ENCODE measurements at regions not wholly inside any gene's neighbourhood (a gene's known extent, or its start where the extent isn't known, plus 50 kb on each side); places are given as distances from the start of the nearest gene placed in this dataset.
A peak's percentile ranks its signal among the peaks of the same experiment; 100 is the strongest.

DNA sequence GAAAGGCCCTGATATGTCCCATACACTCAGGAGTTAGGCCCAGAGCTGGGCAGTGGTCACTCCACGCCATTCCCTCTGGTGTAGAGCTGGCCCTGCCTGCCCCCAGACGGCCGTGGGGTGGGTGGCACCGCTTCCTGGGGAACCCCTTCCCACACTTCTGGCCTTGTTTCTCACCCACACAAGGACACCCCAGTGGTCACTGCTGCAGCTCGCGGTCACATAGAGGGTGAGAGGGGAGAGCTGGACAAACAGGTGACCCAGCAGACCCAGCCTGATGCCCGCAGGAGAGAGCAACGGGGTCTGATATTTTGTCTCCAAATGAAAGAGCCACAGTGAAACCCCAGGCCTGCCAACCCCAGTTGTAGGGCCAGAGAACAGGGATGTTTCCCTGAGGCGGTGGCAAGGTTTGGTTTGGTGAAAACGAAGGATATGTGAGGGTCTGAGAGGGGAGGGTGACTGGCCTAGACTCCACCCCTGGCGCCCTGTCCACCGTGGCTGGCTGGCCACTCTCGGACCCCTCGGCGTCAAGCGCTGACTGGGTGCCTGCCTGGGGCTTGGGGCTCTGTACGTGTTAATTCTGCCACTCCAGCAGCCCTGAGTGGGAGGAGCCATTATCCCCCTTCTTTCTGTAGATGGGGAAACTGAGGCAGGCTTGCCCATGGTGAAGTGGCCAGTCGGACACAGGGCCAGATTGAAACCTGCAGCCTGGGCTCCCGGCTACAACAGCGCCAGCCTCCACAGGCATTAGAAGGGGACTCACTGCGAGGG, 71.0 kb upstream of the PPARA start:
- DNase-seq, result no peak

DNA sequence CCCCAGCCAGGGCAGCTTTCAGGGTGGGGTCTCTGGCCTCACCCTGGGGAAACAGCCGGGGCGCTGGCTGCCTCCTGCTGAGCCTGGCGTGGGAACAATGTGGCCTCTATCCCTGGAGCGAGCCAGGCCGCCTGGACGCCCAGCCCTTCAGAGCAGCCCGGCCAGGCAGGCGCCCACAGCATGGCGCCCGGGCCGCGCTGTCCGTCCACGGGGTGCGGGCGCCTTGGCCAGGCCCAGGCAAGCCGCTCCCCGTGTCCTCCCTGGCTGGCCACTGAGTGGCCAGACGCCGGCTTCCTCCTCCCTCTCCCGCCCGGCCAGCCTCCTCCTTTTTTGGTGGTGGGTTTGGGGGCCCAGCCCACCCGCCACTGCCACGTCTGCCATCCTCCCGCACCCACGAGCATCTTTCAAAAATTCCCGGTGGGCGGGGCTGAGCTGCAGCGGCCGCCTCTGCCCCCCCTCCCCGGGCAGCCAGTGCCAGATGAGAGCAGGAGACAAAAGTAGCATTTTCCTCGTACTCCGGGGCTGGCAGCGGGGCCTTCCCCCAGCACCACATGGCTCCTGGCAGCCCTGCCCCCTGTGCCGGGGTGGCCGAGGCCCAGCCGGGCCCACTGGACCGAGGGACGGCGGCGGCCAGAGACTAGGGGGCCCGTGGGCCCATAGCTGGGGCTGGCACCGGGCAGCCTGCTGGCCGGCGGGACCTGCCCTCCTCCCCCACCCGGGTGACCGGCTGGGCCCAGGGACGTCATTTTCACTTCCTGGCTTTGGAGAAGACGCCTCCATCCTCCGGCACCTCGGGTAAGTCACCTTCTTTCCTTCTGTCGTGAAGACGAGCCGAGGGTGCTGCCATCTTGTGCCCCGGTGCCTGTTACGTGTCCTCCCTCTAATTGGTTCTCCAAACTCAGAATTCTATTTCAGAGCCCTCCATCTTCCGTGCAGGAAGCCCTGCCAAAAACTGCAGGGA, 70.2 kb upstream of the PPARA start:
- no peak for DNase-seq

DNA sequence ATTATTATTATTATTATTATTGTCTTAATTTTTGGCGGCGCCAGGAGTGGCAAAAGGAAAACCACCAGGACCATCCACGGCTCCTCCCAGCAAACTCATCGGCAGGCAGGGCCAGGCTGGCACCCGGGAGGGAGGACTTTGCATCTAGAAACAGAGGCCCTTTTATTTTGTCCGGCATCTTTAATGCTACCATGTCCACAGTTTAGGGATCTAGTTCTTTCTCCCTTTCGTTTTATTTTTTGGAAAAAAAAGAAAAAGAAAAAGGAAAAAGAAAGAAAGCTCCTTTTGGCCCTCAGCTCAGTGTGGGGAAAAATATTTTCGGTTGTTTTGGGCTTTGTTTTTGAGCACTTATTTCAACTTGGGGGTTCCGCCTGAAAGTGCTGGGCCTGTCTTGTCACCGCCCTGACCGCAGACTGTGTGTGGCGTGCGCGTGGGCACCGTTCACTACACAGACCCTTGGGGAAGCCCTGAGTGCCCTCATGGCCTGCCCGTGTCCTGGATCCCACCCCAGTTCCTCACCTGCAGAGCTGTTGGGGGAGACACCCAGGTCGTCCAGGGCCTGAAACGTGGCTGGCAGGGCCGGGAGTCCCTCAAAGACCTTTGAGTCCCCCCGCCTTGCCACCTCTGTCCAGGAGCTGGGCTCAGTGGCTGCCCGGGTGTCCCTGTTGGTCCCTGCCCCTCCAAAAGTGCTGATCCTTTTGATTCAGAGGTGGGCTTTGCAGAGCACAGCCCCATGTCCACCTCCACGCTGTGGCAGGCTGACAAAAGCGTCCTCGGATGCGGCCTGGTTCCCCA, 69.1 kb upstream of the PPARA start:
- no peak for DNase-seq

DNA sequence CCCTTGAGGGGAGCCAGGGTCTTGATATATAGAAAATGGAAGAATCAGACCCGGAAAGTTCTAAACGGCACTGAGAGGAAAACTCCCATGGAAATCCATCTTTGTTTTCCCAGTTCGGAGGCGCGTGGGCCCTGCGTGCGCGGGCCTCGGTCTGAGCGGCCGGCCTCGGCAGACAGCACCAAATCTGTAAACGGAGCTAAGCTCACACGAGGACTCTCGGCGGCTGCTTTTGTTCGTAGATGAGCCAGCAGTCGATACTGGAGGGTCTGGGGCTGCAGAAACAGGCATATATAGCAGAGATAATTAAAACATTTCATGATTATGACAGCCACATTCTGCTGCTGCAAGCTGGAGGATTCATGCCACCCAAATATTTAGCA, 68.5 kb upstream of the PPARA start:
- no peak for DNase-seq

DNA sequence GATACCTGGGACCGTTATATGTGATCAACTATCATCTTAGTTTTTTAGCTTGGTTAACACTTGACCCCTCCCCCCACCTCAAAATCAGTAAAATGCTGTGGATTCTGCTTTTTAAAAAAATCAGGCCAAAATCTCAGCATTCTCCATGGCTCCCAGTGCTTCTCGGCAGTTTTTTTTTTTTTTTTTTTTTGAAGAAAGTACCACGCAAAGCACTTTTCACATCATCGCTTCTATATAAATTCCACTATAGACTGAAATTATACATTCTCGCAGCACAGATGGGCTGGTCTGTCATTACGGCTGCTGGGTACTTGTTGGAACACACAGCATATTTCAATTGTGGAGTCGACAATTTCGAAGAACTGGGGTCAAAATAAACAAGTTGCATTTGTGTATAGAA, 67.7 kb upstream of the PPARA start:
- no peak for DNase-seq

- DNase-seq, result no peak
These were observed 66.7 kb upstream of the PPARA start for GRCh38 chr22:46083383-46084350.

DNA sequence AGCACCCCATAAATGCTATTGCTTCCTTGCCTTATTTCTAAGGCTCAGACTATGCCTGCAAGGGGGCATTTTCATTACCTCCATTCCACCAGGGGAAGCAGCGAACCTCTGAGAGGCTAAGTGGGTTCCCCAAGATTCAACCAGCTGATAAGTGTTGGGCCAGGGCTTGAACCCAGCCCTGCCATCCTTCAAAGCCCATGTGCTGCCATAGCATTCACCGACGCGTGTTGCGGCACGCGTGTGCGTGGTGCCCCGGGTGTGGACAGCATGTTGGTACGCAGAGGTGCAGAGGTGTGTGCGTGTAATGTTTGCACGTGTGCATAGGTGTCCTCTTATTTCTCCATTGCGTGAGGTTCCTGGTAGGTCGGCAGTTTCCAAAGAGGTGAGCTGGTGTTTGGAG, 66.0 kb upstream of the PPARA start:
- no peak for DNase-seq

DNA sequence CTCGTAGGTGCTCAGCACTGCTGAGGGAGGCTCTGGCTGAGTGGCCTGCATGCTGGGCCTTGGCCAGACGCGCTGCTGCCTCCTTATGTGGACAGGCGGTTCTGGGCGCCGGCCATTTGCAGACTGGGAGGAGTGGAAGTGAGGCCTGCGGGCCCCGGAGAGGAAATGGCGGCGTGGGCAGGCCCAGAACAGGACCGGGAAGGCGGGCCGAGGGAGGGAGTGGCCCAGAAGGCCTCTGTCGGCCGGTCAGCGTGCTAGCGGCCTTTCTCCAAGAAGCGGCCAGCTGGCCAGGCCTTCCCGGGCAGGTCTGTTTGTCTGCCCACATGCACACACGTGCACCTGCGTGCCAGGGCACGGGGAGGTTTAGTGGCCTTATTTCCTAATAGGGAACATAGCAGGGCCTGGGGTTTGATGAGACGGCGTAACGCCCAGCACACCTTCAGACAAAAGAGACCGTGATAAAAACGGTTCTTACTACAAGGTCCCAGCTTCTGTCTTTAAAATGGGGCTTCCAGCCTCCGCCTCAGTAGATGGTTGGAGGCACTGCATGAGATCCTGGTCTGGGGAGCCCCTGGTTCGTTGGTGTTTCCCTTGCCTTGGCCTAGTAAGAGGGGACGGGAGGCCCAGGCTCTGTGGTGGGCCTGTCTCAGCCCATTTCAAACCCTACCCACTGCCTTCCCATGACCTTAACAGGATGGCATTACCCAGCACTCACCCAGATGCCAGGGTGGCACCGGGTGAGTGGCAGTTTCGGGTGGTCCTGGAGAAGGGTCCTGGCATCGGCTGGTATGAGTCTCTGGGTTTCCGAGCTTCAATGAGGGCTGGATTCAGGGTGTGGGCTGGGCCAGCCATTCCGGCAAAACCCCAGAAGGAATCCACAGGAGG, 65.1 kb upstream of the PPARA start:
- DNase-seq, result no peak

DNA sequence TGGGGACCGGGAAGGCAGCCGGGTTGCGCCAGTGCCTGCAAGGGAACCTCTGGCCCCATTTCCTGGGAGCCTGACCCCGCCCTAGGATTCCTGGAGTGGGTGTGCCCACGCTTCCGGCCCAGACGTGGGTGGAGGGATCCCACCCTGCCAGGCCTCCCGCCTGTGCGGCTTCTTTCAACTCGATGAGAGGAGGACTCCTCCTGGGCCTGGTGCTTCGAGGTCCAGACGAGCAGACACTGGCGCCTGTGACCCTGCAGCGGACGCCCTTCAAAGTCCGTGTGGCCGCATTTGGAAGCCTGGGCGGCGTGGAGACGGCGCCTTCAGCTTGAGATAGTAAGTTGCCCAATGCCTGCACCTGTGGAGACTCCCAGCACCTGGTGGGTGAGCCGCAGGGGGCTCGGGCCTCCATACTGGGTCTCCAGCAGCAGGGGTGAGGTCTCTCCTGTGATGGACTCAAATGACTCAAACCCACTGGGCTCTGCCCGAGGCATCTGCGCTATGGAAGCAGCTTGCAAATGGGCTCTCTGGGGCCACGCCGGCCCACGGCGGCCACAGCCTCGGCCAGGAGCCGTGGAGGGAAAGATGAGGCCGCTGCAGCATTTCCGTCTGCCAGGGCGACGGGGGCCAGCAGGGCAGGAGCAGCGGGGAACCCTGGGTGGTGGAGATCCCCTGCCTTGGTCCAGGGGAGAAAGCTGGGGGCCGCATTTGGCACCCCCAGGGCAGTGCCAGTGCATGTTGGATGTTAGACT, 64.3 kb upstream of the PPARA start:
- DNase-seq, result no peak

GRCh38 chr22:46086577-46087335, 63.6 kb upstream of the PPARA start:
- no peak for DNase-seq

DNA sequence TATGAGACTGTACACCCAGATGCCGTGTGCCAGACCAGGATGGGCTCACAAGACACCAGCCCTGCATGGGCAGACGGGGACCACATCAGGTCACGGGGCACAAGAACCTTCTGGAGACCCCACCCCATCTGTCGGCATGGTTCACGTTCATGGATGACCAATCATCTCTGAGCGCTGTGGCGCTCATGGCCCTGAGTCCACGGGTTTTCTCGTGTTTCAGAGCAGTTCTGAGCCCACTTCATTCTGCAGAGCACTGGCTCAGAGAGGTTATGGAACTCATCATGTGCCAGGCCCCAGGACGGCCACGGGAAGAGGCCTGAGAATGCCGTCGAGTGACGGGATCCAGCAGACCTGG, 63.0 kb upstream of the PPARA start:
- no peak for DNase-seq

DNA sequence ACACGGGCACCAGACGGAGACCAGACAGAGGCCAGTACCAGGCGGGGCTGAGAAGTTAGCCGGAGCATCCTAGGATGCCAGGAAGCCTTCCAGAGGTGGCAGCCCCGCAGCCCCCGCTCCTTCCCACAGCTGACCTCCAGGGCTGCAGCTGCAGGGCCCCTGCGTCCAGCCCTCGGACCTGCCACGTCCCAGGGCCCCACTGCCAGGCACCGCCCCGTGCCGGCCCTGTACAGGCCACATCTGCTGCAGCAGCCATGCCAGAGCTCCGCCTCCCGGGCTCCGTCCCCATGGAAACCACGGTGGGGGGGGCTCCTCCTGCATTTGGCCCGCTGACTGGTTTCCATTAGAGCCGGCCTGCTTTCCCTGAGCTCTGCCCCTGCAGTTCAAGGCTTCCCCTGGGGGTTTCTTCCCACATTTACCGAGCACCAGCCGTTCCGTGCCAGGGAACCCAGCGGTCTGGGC, 62.5 kb upstream of the PPARA start:
- peak; percentile 19 for DNase-seq

- no peak for DNase-seq
These were observed 61.6 kb upstream of the PPARA start for GRCh38 chr22:46088541-46089311.

DNA sequence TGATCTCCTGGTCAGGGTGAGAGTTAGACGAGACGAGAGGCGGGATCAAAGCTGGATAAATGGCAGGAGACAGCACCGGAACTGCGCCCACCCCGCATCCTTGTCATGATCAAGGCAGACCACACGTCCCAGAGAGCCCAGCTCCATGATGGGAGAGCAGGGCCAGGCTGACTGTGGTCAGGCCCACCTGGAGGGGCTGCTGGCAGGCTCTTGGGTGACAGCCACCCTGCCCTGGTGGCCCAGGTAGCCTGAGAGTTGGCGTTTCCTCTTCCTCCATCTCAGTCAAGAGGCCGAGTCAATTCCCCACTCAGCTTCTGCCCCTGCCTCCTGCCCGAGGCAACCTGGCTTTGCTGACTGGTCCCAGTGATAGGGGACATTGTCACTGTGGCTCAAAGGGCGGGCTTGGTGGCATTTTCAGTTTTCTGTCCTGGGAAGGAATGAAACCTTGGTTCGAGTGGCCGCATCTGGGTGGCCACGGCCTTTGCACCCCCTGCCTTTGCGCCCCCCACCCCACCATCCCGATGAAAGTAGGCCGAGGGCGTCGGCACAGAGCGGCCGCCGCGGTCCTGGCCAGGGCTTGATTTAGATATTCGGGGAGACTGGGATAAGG, 60.8 kb upstream of the PPARA start:
- no peak for DNase-seq

DNA sequence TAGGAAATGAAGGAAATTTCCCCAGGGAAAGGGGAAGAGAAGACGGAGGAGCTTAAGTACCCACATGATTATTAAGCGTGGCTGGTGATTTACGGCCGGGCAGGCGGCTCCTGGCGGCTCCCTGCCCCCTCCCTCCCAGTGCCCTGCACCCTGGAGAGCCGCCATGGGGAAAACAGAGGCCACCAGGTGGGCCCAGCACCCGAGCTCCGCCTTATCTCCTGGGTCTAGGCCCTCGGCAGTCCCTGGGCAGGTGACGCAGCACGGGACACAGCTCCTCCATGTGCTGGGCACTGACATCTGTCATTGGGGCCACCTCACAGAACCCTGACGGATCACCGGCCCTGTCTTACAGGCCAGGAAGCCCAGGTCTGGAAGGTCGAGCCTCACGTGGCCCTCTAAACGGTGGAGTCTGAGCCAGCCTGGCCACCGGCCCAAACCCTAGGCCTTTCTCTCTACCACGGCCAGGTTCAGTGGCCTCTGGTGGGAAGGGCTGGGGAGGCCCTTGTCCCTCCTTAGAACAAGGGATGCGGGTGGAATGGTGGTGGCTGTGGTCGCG, 60.2 kb upstream of the PPARA start:
- DNase-seq, result no peak

DNA sequence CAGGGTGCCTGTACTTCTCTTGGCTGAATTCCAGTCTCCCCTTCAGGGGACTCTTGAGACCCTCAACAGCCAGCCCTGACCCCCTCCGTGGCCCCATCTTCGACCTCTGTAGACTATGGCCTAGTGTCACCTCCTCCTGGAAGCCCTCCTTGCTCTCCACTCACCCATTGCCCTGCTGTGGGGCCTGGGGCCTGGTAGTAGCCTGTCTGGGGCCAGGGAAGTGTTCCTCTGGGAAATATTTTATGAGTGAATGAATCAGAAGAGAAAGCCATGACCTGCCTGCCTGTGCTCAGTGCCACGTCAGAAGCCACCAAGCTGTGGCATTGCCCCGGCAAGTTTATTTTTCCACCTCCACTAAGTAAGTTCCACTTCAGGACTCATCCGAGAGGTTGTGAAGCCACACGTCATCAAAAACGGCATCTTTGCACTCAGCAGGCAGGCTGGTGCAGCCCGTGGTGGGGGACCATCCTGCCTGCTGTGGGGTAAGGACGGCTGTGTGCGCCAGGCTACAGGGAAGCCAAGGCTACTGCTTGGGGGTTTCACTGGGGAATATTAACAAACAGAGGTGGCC, 59.6 kb upstream of the PPARA start:
- DNase-seq, result no peak

GRCh38 chr22:46091277-46091977, 58.9 kb upstream of the PPARA start:
- no peak for DNase-seq

Data from DMS53 (cell line).